NT2/D1 (cell line): ENCODE measurements at regions not wholly inside any gene's neighbourhood (a gene's known extent, or its start where the extent isn't known, plus 50 kb on each side); places are given as distances from the start of the nearest gene placed in this dataset.

ENCODE experiments used
- SUZ12 ChIP-seq: IDR thresholded peaks from 2 replicates; pipeline ENCODE4 v1.6.1; 2011; ENCODE audit not compliant: insufficient read length, insufficient read depth; ENCODE audit errors: extremely low read depth
- YY1 ChIP-seq: IDR thresholded peaks from 2 replicates; pipeline ENCODE4 v1.6.1; 2011; ENCODE audit not compliant: insufficient read length, insufficient read depth
- ZNF274 ChIP-seq: IDR thresholded peaks from 2 replicates; pipeline ENCODE4 v1.6.1; 2011; ENCODE audit warnings: mild to moderate bottlenecking, low read depth, low read length

GRCh38 chr5:2544003-2544402 is 207.5 kb downstream of the IRX2 start:
- TF ChIP-seq YY1: no peak
- TF ChIP-seq ZNF274: no peak
- no peak for TF ChIP-seq SUZ12
